Ecto neural progenitor cell (in vitro differentiated cells): ENCODE measurements at regions not wholly inside any gene's neighbourhood (a gene's known extent, or its start where the extent isn't known, plus 50 kb on each side); places are given as distances from the start of the nearest gene placed in this dataset.
A peak's percentile ranks its signal among the peaks of the same experiment; 100 is the strongest.

Experiments used
- DNase-seq: peaks from one replicate; pipeline ENCODE4 v3.0.0-alpha.2; 2018; ENCODE audit warnings: low spot score

GRCh38 chr7:3195160-3195559 is 105.9 kb upstream of the SDK1 start:
- no peak for DNase-seq

GRCh38 chr7:3196629-3197400 is 104.2 kb upstream of the SDK1 start:
- no peak for DNase-seq

- DNase-seq: no peak
These were observed 103.4 kb upstream of the SDK1 start for GRCh38 chr7:3197567-3198213.

GRCh38 chr7:3198316-3198715 is 102.7 kb upstream of the SDK1 start:
- DNase-seq: no peak

GRCh38 chr7:3200504-3200903 is 100.5 kb upstream of the SDK1 start:
- no peak for DNase-seq

GRCh38 chr7:3201306-3201705 is 99.7 kb upstream of the SDK1 start:
- DNase-seq: no peak

GRCh38 chr7:3201937-3202710 is 98.9 kb upstream of the SDK1 start:
- peak; percentile 24 for DNase-seq

GRCh38 chr7:3204526-3204925 is 96.5 kb upstream of the SDK1 start:
- DNase-seq: peak; percentile 18

GRCh38 chr7:3206101-3206500 is 95.0 kb upstream of the SDK1 start:
- peak; percentile 9 for DNase-seq

- DNase-seq: peak; percentile 32
These were observed 94.3 kb upstream of the SDK1 start for GRCh38 chr7:3206771-3207191.

- peak; percentile 17 for DNase-seq
These were observed 93.6 kb upstream of the SDK1 start for GRCh38 chr7:3207387-3207902.

- DNase-seq: peak; percentile 43
These were observed 90.5 kb upstream of the SDK1 start for GRCh38 chr7:3210531-3210930.

- peak; percentile 19 for DNase-seq
These were observed 87.0 kb upstream of the SDK1 start for GRCh38 chr7:3214090-3214413.

GRCh38 chr7:3215624-3216585 is 85.1 kb upstream of the SDK1 start:
- peak; percentile 20 for DNase-seq

- peak; percentile 13 for DNase-seq
These were observed 83.9 kb upstream of the SDK1 start for GRCh38 chr7:3217166-3217565.

- no peak for DNase-seq
These were observed 82.4 kb upstream of the SDK1 start for GRCh38 chr7:3218411-3219225.

- no peak for DNase-seq
These were observed 71.1 kb upstream of the SDK1 start for GRCh38 chr7:3229904-3230470.

- DNase-seq: no peak
These were observed 70.1 kb upstream of the SDK1 start for GRCh38 chr7:3230908-3231307.

GRCh38 chr7:3232228-3232627 is 68.8 kb upstream of the SDK1 start:
- no peak for DNase-seq

GRCh38 chr7:3233301-3233700 is 67.8 kb upstream of the SDK1 start:
- no peak for DNase-seq
